Activated CD4-positive, alpha-beta memory T cell treated with anti-CD3 and anti-CD28 coated beads for 36 hours (primary cell): ENCODE measurements at regions not wholly inside any gene's neighbourhood (a gene's known extent, or its start where the extent isn't known, plus 50 kb on each side); places are given as distances from the start of the nearest gene placed in this dataset.

Source experiments
- CTCF ChIA-PET: fragments of 350-600 bp; sonication (Branson Sonifier 250); formaldehyde crosslinking; loops from one replicate; lab custom pipeline; 2021; ENCODE audit warnings: antibody characterized with exemption, inconsistent platforms; lab: Charles Lee
- POLR2A ChIA-PET: fragments of 350-600 bp; sonication (Branson Sonifier 250); formaldehyde crosslinking; loops from one replicate; lab custom pipeline; 2021; ENCODE audit warnings: antibody characterized with exemption; lab: Charles Lee
- DNase-seq: peaks from one replicate; pipeline ENCODE4 v3.0.0-alpha.2; 2020
- H3K27ac Mint-ChIP-seq: one replicate; pipeline ENCODE4 v1.8.0; 2021; ENCODE audit warnings: mixed read lengths
- H3K27me3 Mint-ChIP-seq: one replicate; pipeline ENCODE4 v1.8.0; 2021; ENCODE audit warnings: mixed read lengths
- H3K36me3 Mint-ChIP-seq: one replicate; pipeline ENCODE4 v1.8.0; 2021; ENCODE audit warnings: mixed read lengths
- H3K4me1 Mint-ChIP-seq: one replicate; pipeline ENCODE4 v1.8.0; 2021; ENCODE audit warnings: low read depth, mixed read lengths
- H3K4me3 Mint-ChIP-seq: one replicate; pipeline ENCODE4 v1.8.0; 2021; ENCODE audit warnings: mild to moderate bottlenecking, mixed read lengths
- H3K9me3 Mint-ChIP-seq: one replicate; pipeline ENCODE4 v1.8.0; 2021; ENCODE audit warnings: mixed read lengths
- intact Hi-C: fragments of 100-400 bp; cut with micrococcal nuclease; formaldehyde crosslinking; loops from one replicate; pipeline ENCODE4 v1.15.1; 2023

DNA sequence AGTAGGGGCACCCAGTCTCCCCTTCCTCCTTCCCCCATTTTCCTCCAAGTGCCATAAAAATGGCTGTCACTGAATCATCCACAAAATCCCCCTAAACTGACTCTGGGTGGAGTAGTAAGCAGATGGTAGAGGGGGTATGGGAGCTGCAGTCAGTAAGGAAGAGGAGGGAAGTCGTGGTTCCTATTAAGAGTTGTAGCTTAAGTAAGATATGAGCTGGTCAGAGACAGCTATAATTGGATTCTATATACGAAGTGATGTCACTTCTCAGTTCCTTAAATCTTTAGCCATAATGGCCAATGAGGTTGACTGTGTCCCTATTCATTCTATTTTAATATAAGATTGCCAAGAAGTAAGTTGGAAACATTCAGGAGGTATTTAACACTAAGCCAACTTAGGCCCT, 131.7 kb downstream of the SLC16A9 start:
- Mint-ChIP-seq H3K9me3 (no peaks in the 10 kb centered on the region), H3K4me1 (no peaks in the 10 kb centered on the region), H3K27me3 (peaks cover 2% of the 10 kb centered on the region), H3K4me3 (no peak overlapping the region), H3K36me3 (no peaks in the 10 kb centered on the region), H3K27ac (no peak overlapping the region)
- ChIA-PET CTCF (no interaction called here), POLR2A (no interaction called here)
- intact Hi-C loops = no loop called here
- DNase-seq = no peak

GRCh38 chr10:59575269-59575668, 134.4 kb downstream of the SLC16A9 start:
- Mint-ChIP-seq H3K27ac (no peak overlapping the region), H3K27me3 (peaks cover 14% of the 10 kb centered on the region), H3K4me3 (no peak overlapping the region), H3K9me3 (no peaks in the 10 kb centered on the region), H3K4me1 (no peaks in the 10 kb centered on the region), H3K36me3 (no peaks in the 10 kb centered on the region)
- ChIA-PET CTCF (no interaction called here), POLR2A (no interaction called here)
- intact Hi-C loops = no loop called here
- DNase-seq = no peak

GRCh38 chr10:59563531-59563930, 146.1 kb downstream of the SLC16A9 start:
- intact Hi-C loops = no loop called here
- peaks cover 2% of the 10 kb centered on the region for H3K27me3 Mint-ChIP-seq
- DNase-seq = no peak
- no peak overlapping the region for H3K27ac Mint-ChIP-seq
- H3K36me3 Mint-ChIP-seq = no peaks in the 10 kb centered on the region
- POLR2A ChIA-PET = no interaction called here
- no peak overlapping the region for H3K4me3 Mint-ChIP-seq
- CTCF ChIA-PET = no interaction called here
- no peaks in the 10 kb centered on the region for H3K4me1 Mint-ChIP-seq
- H3K9me3 Mint-ChIP-seq = no peaks in the 10 kb centered on the region

GRCh38 chr10:59562126-59562525, 147.5 kb downstream of the SLC16A9 start:
- ChIA-PET POLR2A (no interaction called here), CTCF (no interaction called here)
- Mint-ChIP-seq H3K27ac (no peak overlapping the region), H3K9me3 (no peaks in the 10 kb centered on the region), H3K4me1 (no peaks in the 10 kb centered on the region), H3K4me3 (no peak overlapping the region), H3K36me3 (no peaks in the 10 kb centered on the region), H3K27me3 (peaks cover 4% of the 10 kb centered on the region)
- DNase-seq = no peak
- intact Hi-C loops = no loop called here

DNA sequence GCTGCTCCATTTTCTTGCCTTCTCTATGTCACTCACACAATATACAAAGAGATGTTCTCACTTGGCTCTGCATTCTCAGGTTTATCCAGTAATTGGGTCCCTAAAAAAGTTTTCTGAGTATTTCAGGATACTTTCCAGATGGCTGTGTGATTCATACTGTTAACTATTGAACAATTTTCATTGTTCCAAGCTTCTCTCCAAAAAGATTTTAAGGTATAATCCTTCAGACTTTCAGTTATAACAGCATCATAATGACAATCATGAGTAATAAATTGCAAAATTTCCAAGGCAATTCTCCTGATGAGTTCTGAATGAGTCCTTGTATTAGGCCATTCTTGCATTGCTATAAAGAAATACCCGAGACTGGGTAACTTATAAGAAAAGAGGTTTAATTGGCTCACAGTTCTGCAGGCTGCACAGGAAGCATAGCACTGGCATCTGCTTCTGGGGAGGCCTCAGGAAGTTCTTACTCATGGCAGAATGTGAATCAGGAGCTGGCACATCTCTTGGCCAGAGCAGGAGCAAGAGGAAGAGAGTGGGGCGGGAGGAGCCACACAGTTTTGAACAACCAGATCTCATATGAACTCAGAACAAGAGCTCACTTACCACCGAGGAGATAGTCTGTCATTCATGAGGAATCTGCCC, 148.1 kb downstream of the SLC16A9 start:
- no peak for DNase-seq
- Mint-ChIP-seq H3K27me3 (peaks cover 4% of the 10 kb centered on the region), H3K9me3 (no peaks in the 10 kb centered on the region), H3K27ac (no peak overlapping the region), H3K36me3 (no peaks in the 10 kb centered on the region), H3K4me3 (no peak overlapping the region), H3K4me1 (no peaks in the 10 kb centered on the region)
- ChIA-PET CTCF (no interaction called here), POLR2A (no interaction called here)
- intact Hi-C loops = no loop called here

DNA sequence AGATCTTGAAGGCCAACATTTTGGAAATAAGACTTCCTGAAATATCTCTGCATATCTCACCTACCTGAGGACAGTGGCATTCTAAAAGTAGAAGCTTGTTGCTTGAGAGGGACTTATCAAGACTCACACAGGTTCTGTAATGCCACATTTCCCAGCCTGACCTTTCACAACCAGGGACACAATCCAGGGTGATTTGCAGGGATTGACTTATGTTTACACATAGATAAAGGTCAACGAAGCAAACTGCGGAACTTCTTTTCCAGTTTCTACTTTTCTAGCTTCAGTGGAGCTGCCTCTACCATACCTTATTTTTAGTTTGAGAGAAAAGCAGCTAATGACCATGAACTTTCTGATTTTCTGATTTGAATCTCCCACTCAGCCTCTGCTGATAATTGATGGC, 148.7 kb downstream of the SLC16A9 start:
- intact Hi-C loops = no loop called here
- Mint-ChIP-seq H3K27me3 (peaks cover 4% of the 10 kb centered on the region), H3K9me3 (no peaks in the 10 kb centered on the region), H3K27ac (no peak overlapping the region), H3K4me3 (no peak overlapping the region), H3K4me1 (no peaks in the 10 kb centered on the region), H3K36me3 (no peaks in the 10 kb centered on the region)
- POLR2A ChIA-PET = no interaction called here
- no peak for DNase-seq
- CTCF ChIA-PET = no interaction called here

DNA sequence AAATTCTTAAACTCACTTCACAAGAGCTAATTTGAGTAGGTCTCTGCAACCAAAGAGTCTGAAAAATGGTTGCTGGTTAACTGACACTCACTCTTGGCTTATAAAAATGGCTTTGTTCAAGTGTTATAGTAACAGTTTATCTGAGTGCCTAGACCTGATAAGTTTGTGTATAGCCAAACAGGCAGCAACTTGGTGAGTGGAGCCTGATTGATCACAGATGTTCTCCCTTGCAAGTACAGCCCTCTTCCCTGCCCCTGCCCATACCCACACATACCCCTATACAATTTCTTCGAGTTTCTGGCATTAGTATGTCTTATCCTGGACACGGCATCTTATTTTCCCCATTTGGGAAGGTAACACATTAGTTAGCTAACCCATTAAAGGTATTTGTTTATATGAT, 149.5 kb downstream of the SLC16A9 start:
- Mint-ChIP-seq H3K4me1 (no peaks in the 10 kb centered on the region), H3K9me3 (no peaks in the 10 kb centered on the region), H3K27me3 (peaks cover 4% of the 10 kb centered on the region), H3K4me3 (no peak overlapping the region), H3K27ac (no peak overlapping the region), H3K36me3 (no peaks in the 10 kb centered on the region)
- intact Hi-C loops = no loop called here
- POLR2A ChIA-PET = no interaction called here
- CTCF ChIA-PET = no interaction called here
- no peak for DNase-seq

DNA sequence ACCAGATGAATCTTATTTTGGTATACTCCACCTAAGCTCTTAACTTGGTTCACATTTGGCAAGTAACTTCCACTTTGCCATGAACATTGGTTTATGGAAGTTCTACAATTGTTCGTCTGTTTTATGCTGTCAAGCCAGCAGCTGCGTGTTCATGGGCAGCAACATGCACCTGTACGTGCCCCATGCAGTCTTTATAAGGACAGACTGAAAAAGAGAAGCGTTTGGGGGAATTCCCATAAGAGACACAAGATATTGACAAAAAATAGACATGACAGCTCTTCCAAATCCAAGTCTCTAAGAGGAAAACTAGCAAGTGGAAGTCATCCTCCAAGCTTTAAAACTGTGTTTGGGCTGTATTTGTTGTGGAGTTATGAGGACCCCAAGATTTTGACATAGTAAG, 151.6 kb downstream of the SLC16A9 start:
- peaks cover 4% of the 10 kb centered on the region for H3K27me3 Mint-ChIP-seq
- no peaks in the 10 kb centered on the region for H3K36me3 Mint-ChIP-seq
- H3K27ac Mint-ChIP-seq = no peak overlapping the region
- DNase-seq = no peak
- H3K4me3 Mint-ChIP-seq = no peak overlapping the region
- ChIA-PET CTCF (no interaction called here), POLR2A (no interaction called here)
- no peaks in the 10 kb centered on the region for H3K4me1 Mint-ChIP-seq
- H3K9me3 Mint-ChIP-seq = no peaks in the 10 kb centered on the region
- intact Hi-C loops = no loop called here

DNA sequence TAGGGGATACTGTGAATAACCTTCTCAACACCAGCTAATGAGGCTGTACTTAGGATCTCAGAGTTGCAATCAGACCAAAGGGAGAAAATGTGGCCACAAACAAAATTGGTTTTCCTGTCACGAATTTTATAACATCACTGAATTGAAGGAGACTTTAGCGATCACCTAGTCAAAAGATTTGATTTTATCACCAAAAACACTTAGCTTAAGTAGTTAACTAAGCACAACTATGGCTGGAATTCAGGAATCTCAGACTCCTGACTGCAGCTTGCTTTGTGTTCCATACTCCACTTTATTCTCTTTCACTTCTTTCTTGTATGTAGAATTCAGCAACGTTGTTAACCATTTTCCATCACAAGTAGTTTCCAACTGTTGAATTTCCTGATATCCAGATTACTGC, 152.0 kb downstream of the SLC16A9 start:
- H3K9me3 Mint-ChIP-seq = no peaks in the 10 kb centered on the region
- intact Hi-C loops = no loop called here
- H3K27me3 Mint-ChIP-seq = peaks cover 4% of the 10 kb centered on the region
- DNase-seq = no peak
- H3K4me3 Mint-ChIP-seq = no peak overlapping the region
- H3K4me1 Mint-ChIP-seq = no peaks in the 10 kb centered on the region
- CTCF ChIA-PET = no interaction called here
- H3K27ac Mint-ChIP-seq = no peak overlapping the region
- POLR2A ChIA-PET = no interaction called here
- H3K36me3 Mint-ChIP-seq = no peaks in the 10 kb centered on the region

GRCh38 chr10:59557052-59557451, 152.6 kb downstream of the SLC16A9 start:
- Mint-ChIP-seq H3K27ac (no peak overlapping the region), H3K36me3 (no peaks in the 10 kb centered on the region), H3K27me3 (peaks cover 4% of the 10 kb centered on the region), H3K4me1 (no peaks in the 10 kb centered on the region), H3K4me3 (no peak overlapping the region), H3K9me3 (no peaks in the 10 kb centered on the region)
- ChIA-PET CTCF (no interaction called here), POLR2A (no interaction called here)
- no peak for DNase-seq
- intact Hi-C loops = no loop called here

DNA sequence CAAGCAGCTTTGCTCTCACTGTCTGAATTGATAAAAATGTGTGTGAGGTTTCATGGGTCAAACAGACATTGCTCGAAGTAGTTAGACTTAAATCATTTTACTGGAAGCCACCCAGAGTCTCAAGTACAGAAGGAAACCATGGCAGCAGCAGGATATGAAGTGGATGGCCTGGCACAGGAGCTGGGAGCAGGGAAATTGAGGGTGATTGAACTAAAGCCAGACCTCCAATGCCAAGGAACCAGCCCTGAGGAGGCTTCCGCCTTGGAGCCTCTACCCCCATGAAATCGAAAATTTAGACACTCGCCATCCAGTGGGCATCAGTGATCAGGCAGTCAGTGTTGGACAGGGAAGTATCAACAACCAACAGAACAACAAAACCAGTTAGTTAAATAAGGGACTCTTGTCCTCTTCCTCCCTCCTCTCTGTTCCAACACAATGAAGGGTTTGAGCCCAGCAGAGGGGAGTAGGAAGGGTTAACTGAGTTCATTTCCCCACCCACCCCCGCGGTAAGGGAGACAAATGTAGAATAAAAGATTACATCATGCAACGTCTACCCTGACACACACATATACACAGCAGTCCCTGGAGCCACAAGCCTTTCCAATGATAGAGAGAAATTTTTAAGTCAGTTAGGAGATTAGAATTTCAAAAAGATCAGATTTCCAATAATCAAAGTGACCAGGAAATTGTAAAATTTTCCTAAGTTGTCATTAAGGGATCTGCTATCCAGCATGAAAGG, 156.3 kb downstream of the SLC16A9 start:
- H3K27ac Mint-ChIP-seq = no peak overlapping the region
- H3K4me3 Mint-ChIP-seq = no peak overlapping the region
- POLR2A ChIA-PET = no interaction called here
- intact Hi-C loops = no loop called here
- no peaks in the 10 kb centered on the region for H3K4me1 Mint-ChIP-seq
- DNase-seq = no peak
- no peaks in the 10 kb centered on the region for H3K36me3 Mint-ChIP-seq
- peaks cover 2% of the 10 kb centered on the region for H3K27me3 Mint-ChIP-seq
- H3K9me3 Mint-ChIP-seq = peaks cover 2% of the 10 kb centered on the region
- CTCF ChIA-PET = no interaction called here

DNA sequence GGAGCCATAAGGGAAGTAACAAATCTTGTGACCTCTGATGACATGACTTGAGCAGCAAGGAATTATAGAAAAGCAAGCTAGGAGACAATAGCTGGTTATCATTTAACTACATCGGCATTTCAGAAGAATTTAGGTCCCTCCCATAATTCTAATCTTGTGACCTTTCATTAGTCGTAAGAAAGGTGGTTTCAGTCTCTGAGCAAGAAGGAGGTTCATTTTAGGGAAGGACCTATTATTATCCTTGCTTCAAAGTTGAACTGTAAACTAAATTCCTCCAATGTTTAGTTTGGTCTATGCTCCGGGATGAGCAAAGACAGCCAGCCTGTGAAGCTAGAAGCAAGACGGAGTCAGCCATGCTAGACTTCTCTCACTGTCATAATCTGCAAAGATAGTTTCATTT, 159.6 kb downstream of the SLC16A9 start:
- Mint-ChIP-seq H3K27me3 (no peaks in the 10 kb centered on the region), H3K4me3 (no peak overlapping the region), H3K36me3 (no peaks in the 10 kb centered on the region), H3K27ac (no peak overlapping the region), H3K4me1 (no peaks in the 10 kb centered on the region), H3K9me3 (peaks cover 2% of the 10 kb centered on the region)
- intact Hi-C loops = no loop called here
- POLR2A ChIA-PET = no interaction called here
- no peak for DNase-seq
- CTCF ChIA-PET = no interaction called here

DNA sequence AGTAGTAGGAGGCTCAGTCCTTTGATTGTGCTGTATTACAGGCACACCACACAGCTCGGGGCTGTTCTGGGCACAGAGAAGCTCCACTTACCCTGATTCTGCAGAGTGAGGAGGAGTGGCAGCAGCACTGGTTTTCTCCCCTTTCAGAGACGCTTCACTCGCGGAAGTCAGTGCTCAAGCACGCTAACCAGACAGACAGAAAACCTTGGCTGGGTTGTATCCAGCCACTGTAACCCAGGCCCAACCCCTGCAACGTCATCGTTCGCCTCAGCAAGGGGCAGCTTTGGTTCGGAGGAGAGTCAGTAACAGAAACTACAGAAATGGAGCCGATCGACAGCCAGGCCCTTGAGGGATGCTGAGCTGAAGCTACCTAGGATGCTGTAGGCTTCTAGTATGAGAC, 171.0 kb downstream of the SLC16A9 start:
- Mint-ChIP-seq H3K27ac (no peak overlapping the region), H3K4me1 (no peaks in the 10 kb centered on the region), H3K9me3 (no peaks in the 10 kb centered on the region), H3K4me3 (no peak overlapping the region), H3K36me3 (no peaks in the 10 kb centered on the region), H3K27me3 (no peaks in the 10 kb centered on the region)
- DNase-seq = no peak
- intact Hi-C loops = no loop called here
- CTCF ChIA-PET = no interaction called here
- POLR2A ChIA-PET = no interaction called here
